IPS-15b (cell line): ENCODE measurements at regions not wholly inside any gene's neighbourhood (a gene's known extent, or its start where the extent isn't known, plus 50 kb on each side); places are given as distances from the start of the nearest gene placed in this dataset.
A peak's percentile ranks its signal among the peaks of the same experiment; 100 is the strongest.

ENCODE experiments used
- H3K27me3 ChIP-seq: one replicate; pipeline ENCODE4 v1.6.1; 2013; ENCODE audit warnings: low read length; ENCODE audit not compliant: control insufficient read depth, insufficient read depth
- H3K36me3 ChIP-seq: one replicate; pipeline ENCODE4 v1.6.1; 2013; ENCODE audit warnings: low read length; ENCODE audit not compliant: control insufficient read depth, insufficient read depth
- H3K4me1 ChIP-seq: one replicate; pipeline ENCODE4 v1.6.1; 2013; ENCODE audit warnings: mild to moderate bottlenecking, low read length; ENCODE audit not compliant: control insufficient read depth, insufficient read depth
- H3K4me3 ChIP-seq: one replicate; pipeline ENCODE4 v1.5.1; 2013; ENCODE audit warnings: low read depth, low read length
- H3K9ac ChIP-seq: one replicate; pipeline ENCODE4 v1.6.1; 2013; ENCODE audit warnings: low read depth, mild to moderate bottlenecking, low read length
- H3K9me3 ChIP-seq: one replicate; pipeline ENCODE4 v1.6.1; 2013; ENCODE audit warnings: mild to moderate bottlenecking, low read length; ENCODE audit not compliant: control insufficient read depth, insufficient read depth

GRCh38 chr22:19639610-19640135 lies 74.6 kb upstream of the SEPTIN5 start:
- no peak overlapping the region for H3K9ac ChIP-seq
- H3K4me3 ChIP-seq = no peak overlapping the region
- no peaks in the 10 kb centered on the region for H3K36me3 ChIP-seq
- H3K4me1 ChIP-seq = no peaks in the 10 kb centered on the region
- H3K9me3 ChIP-seq = no peaks in the 10 kb centered on the region
- H3K27me3 ChIP-seq = peaks cover 2% of the 10 kb centered on the region

- Histone ChIP-seq H3K9ac (no peak overlapping the region), H3K9me3 (no peaks in the 10 kb centered on the region), H3K36me3 (no peaks in the 10 kb centered on the region), H3K4me3 (no peak overlapping the region), H3K4me1 (no peaks in the 10 kb centered on the region), H3K27me3 (peaks cover 2% of the 10 kb centered on the region)
Measured at GRCh38 chr22:19640306-19640705, 74.0 kb upstream of the SEPTIN5 start.

DNA sequence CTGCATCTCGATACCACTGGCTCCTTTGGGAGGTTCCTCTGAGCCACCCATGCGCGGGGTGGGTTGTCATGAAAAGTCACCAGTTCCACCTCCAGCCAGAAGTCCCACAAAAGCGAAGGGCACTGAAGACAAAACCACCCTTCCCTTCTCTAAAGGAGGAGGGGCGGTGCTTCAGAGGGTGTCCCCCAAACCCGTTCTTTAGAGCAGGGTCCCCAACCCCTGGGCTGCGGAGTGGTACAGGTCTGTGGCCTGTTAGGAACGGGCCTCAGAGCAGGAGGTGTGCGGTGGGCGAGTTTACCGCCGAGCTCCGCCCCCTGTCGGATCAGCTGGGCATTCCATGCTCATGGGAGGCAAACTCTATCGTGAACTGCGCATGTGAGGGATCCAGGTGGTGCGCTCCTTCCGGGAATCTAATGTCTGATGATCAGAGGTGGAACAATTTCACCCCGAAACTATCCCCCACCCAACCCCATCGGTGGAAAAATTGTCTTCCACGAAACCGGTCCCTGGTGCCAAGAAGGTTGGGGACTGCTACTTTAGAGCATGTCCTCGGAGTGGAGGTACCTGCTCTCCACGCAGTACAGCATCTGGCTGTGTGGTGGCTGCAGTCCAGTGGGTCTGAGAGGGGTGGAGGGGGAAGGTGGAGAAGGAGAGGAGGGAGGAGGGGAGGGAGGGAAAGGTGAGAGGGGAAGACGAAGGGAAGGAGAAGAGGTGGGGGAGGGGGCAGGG lies 72.9 kb upstream of the SEPTIN5 start:
- Histone ChIP-seq H3K9ac (no peak overlapping the region), H3K36me3 (no peaks in the 10 kb centered on the region), H3K4me1 (no peaks in the 10 kb centered on the region), H3K9me3 (no peaks in the 10 kb centered on the region), H3K4me3 (peak overlapping the region; percentile 23), H3K27me3 (peaks cover 2% of the 10 kb centered on the region)

GRCh38 chr22:19641983-19642451 lies 72.3 kb upstream of the SEPTIN5 start:
- Histone ChIP-seq H3K9me3 (no peaks in the 10 kb centered on the region), H3K4me1 (no peaks in the 10 kb centered on the region), H3K36me3 (no peaks in the 10 kb centered on the region), H3K4me3 (peak overlapping the region; percentile 23), H3K27me3 (peaks cover 2% of the 10 kb centered on the region), H3K9ac (no peak overlapping the region)

- no peak overlapping the region for H3K4me3 ChIP-seq
Measured at GRCh38 chr22:19643448-19644313, 70.6 kb upstream of the SEPTIN5 start.

DNA sequence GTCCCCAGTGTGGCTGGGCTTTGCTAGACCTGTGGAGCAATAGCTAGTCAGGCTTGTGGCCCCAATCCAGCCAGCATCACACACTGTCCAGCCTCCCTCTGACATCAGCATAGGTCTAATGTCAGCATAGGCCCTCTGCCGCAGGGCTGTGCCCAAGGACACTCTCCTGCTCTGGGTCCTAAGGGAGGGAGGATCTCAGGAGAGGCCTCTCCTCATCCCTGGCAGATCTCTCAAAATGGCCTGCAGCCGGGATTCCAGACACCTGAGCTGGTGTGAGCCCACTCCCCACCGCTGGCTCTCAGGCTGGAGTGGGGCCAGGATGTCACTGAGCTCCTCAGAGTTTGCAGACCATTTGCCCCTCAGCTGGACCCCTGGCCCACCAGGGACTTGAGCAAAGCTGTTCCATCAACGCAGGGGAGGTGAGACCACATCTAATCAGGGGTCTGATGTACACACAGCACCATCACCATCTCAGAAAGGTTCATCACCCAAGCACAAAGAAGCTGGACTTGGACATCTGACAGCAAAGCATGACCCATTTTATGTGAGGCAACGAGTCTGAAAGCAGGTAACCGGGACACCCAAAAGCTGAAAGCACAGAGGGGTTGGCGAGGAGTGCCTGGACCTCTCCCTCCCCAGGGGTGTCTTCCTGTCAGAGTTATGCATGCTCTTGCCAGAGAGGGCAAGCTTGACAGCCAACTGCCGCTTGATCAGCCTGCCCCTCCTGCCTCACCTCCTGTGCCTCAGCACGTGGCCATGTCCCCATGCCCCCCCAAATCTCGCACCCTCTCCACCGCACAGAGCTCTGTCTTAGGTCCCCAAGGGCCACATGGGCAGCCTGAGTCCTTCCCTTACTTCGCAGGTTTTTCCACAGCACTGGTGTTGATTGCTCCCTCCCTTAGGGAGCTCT lies 69.7 kb upstream of the SEPTIN5 start:
- no peak overlapping the region for H3K4me3 ChIP-seq
- H3K4me1 ChIP-seq = no peaks in the 10 kb centered on the region
- no peak overlapping the region for H3K9ac ChIP-seq
- peaks cover 2% of the 10 kb centered on the region for H3K27me3 ChIP-seq
- peaks cover 3% of the 10 kb centered on the region for H3K9me3 ChIP-seq
- H3K36me3 ChIP-seq = no peaks in the 10 kb centered on the region

More at GRCh38 chr22:19643448-19644313, 70.6 kb upstream of the SEPTIN5 start:
- H3K36me3 ChIP-seq = no peaks in the 10 kb centered on the region
- H3K4me1 ChIP-seq = no peaks in the 10 kb centered on the region
- H3K9ac ChIP-seq = no peak overlapping the region
- peaks cover 2% of the 10 kb centered on the region for H3K9me3 ChIP-seq
- H3K27me3 ChIP-seq = peaks cover 2% of the 10 kb centered on the region

DNA sequence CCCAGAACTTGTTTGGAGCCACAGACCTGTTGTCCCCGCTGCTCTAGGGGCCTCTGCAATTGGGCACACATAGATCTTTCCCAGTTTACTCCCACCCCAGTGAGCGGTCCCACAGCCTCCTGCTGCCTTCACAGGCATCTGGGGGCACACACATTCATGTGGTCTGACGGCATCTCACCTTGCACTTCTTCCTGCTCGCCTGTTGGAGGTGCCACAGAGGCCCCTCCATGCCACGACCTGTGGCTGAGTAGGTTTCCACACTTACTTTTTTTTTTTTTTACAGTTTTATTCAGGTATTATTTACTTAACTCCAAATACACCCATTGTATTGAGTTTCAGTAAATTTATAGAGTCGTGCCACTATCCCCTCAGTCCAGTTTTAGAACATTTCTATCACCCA lies 68.9 kb upstream of the SEPTIN5 start:
- no peaks in the 10 kb centered on the region for H3K4me1 ChIP-seq
- peaks cover 3% of the 10 kb centered on the region for H3K9me3 ChIP-seq
- H3K27me3 ChIP-seq = peaks cover 2% of the 10 kb centered on the region
- H3K36me3 ChIP-seq = no peaks in the 10 kb centered on the region
- H3K9ac ChIP-seq = no peak overlapping the region
- no peak overlapping the region for H3K4me3 ChIP-seq

GRCh38 chr22:19645905-19646304 lies 68.4 kb upstream of the SEPTIN5 start:
- H3K27me3 ChIP-seq = no peaks in the 10 kb centered on the region
- H3K9me3 ChIP-seq = peaks cover 3% of the 10 kb centered on the region
- H3K9ac ChIP-seq = no peak overlapping the region
- H3K36me3 ChIP-seq = no peaks in the 10 kb centered on the region
- H3K4me1 ChIP-seq = no peaks in the 10 kb centered on the region
- H3K4me3 ChIP-seq = no peak overlapping the region

DNA sequence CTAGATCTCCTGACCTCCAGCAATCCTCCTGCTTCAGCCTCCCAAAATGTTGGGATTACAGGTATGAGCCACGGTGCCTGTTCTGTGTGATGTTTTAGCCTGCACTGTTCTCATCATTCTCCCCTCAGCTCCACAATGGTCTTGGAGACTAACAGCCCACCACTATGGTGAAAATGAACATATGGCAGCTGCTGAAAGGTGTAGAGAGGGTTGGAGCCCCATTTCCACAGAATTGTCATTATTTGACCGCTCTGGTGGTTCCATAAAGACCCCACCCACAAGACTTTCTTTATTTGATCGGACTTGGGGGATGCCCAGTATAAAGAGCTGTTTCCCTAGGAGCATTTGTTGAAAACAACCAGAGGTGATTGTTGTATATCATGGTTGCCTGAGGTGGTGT lies 67.9 kb upstream of the SEPTIN5 start:
- no peak overlapping the region for H3K4me3 ChIP-seq
- no peaks in the 10 kb centered on the region for H3K36me3 ChIP-seq
- no peaks in the 10 kb centered on the region for H3K4me1 ChIP-seq
- H3K9me3 ChIP-seq = peaks cover 3% of the 10 kb centered on the region
- H3K27me3 ChIP-seq = no peaks in the 10 kb centered on the region
- H3K9ac ChIP-seq = no peak overlapping the region

- no peak overlapping the region for H3K4me3 ChIP-seq
- H3K9ac ChIP-seq = no peak overlapping the region
- no peaks in the 10 kb centered on the region for H3K27me3 ChIP-seq
- peaks cover 3% of the 10 kb centered on the region for H3K9me3 ChIP-seq
- no peaks in the 10 kb centered on the region for H3K4me1 ChIP-seq
- no peaks in the 10 kb centered on the region for H3K36me3 ChIP-seq
Measured at GRCh38 chr22:19648419-19648929, 65.8 kb upstream of the SEPTIN5 start.

- H3K27me3 ChIP-seq = no peaks in the 10 kb centered on the region
- H3K4me3 ChIP-seq = no peak overlapping the region
- no peak overlapping the region for H3K9ac ChIP-seq
- no peaks in the 10 kb centered on the region for H3K4me1 ChIP-seq
- H3K36me3 ChIP-seq = no peaks in the 10 kb centered on the region
- peaks cover 3% of the 10 kb centered on the region for H3K9me3 ChIP-seq
Measured at GRCh38 chr22:19652316-19652715, 62.0 kb upstream of the SEPTIN5 start.
